PC-9 (cell line): ENCODE measurements at regions not wholly inside any gene's neighbourhood (a gene's known extent, or its start where the extent isn't known, plus 50 kb on each side); places are given as distances from the start of the nearest gene placed in this dataset.

Experiments used
- BruUV-seq: library from RNA; stranded (reverse); fragments of 400-500 nt; replicated peaks from 2 replicates; lab custom pipeline; 2021; lab: Mats Ljungman, UMichigan
- CTCF ChIA-PET: fragments of 300-600 bp; sonication (Branson Sonifier 250); formaldehyde crosslinking; loops from one replicate; lab custom pipeline; 2022; ENCODE audit warnings: antibody characterized with exemption; lab: Charles Lee
- POLR2A ChIA-PET: fragments of 300-600 bp; sonication (Branson Sonifier 250); formaldehyde crosslinking; loops from one replicate; lab custom pipeline; 2022; ENCODE audit warnings: antibody characterized with exemption; ENCODE audit not compliant: unreplicated experiment; lab: Charles Lee
- DNase-seq, 2 experiments: peaks; one replicate each; pipeline versions ENCODE4 v3.0.0 to v3.0.0-alpha.2; 2015 to 2022; ENCODE audit warnings: mixed read lengths in 1 of 2
- H2AFZ ChIP-seq: fragments of 200-600 bp; sonication (generic); 2 replicates; pipeline ENCODE4 v1.8.1; 2017; ENCODE audit warnings: antibody characterized with exemption
- H3F3A ChIP-seq: fragments of 200-600 bp; sonication (generic); 2 replicates; pipeline ENCODE4 v1.8.1; 2017; ENCODE audit warnings: antibody characterized with exemption, mild to moderate bottlenecking, low read depth; ENCODE audit not compliant: insufficient read depth
- H3K27ac ChIP-seq: fragments of 200-600 bp; sonication (generic); 2 replicates; pipeline ENCODE4 v1.6.1; 2016; ENCODE audit warnings: mixed run types
- H3K27me3 ChIP-seq: fragments of 200-600 bp; sonication (generic); 2 replicates; pipeline ENCODE4 v1.6.1; 2016; ENCODE audit warnings: low read depth, mixed run types; ENCODE audit not compliant: insufficient read depth
- H3K36me3 ChIP-seq: fragments of 200-600 bp; sonication (generic); 2 replicates; pipeline ENCODE4 v1.6.1; 2016; ENCODE audit warnings: low read depth, mixed run types
- H3K4me1 ChIP-seq: fragments of 200-600 bp; sonication (generic); replicated peaks from 2 replicates; pipeline ENCODE4 v1.6.1; 2016; ENCODE audit warnings: mixed run types; ENCODE audit not compliant: insufficient read depth
- H3K4me2 ChIP-seq: fragments of 200-600 bp; sonication (generic); 2 replicates; pipeline ENCODE4 v1.6.1; 2017; ENCODE audit warnings: mixed run types
- H3K4me3 ChIP-seq: fragments of 200-600 bp; sonication (generic); 2 replicates; pipeline ENCODE4 v1.6.1; 2016; ENCODE audit warnings: mixed run types
- H3K79me2 ChIP-seq: fragments of 200-600 bp; sonication (generic); 2 replicates; pipeline ENCODE4 v1.6.1; 2017; ENCODE audit warnings: low read depth, mixed run types
- H3K9me2 ChIP-seq: fragments of 200-600 bp; sonication (generic); 2 replicates; pipeline ENCODE4 v1.8.1; 2017; ENCODE audit warnings: mild to moderate bottlenecking; ENCODE audit not compliant: insufficient read depth
- H3K9me3 ChIP-seq: fragments of 200-600 bp; sonication (generic); 2 replicates; pipeline ENCODE4 v1.8.1; 2016; ENCODE audit warnings: low read depth; ENCODE audit not compliant: insufficient read depth
- H4K20me1 ChIP-seq: fragments of 200-600 bp; sonication (generic); 2 replicates; pipeline ENCODE4 v1.8.1; 2017; ENCODE audit not compliant: insufficient read depth
- CTCF ChIP-seq: fragments of 200-600 bp; sonication (generic); conservative IDR thresholded peaks from 2 replicates; pipeline ENCODE4 v1.6.1; 2017; ENCODE audit warnings: mixed run types, antibody characterized with exemption, mild to moderate bottlenecking, moderate library complexity
- EZH2 ChIP-seq: fragments of 200-600 bp; sonication (generic); IDR thresholded peaks from 2 replicates; pipeline ENCODE4 v1.8.0; 2017; ENCODE audit warnings: antibody characterized with exemption, low read depth
- intact Hi-C: fragments of 100-400 bp; cut with micrococcal nuclease; formaldehyde crosslinking; loops from one replicate; pipeline ENCODE4 v1.10.0; 2022; ENCODE audit not compliant: unreplicated experiment

GRCh38 chr16:48963901-48964615 is 317.6 kb downstream of the CBLN1 start:
- no peaks in the 10 kb centered on the region for H4K20me1 ChIP-seq

GRCh38 chr16:48963306-48963705 is 318.3 kb downstream of the CBLN1 start:
- TF ChIP-seq CTCF (no peak), EZH2 (no peak)
- no peak overlapping the region for H2AFZ ChIP-seq
- no peak overlapping the region for H3K4me3 ChIP-seq
- BruUV-seq, result no TSS peak
- no peaks in the 10 kb centered on the region for H3K9me2 ChIP-seq
- no peaks in the 10 kb centered on the region for H3F3A ChIP-seq
- no peaks in the 10 kb centered on the region for H3K36me3 ChIP-seq
- ChIA-PET POLR2A (no interaction called here), CTCF (no interaction called here)
- H4K20me1 ChIP-seq, result no peaks in the 10 kb centered on the region
- H3K4me1 ChIP-seq, result peaks cover 10% of the 10 kb centered on the region; the same call in 1 of the 2 replicates
- peak overlapping the region; percentile 17; the same call in 1 of the 2 replicates for H3K4me2 ChIP-seq
- no peaks in the 10 kb centered on the region for H3K27me3 ChIP-seq
- no peaks in the 10 kb centered on the region for H3K9me3 ChIP-seq
- H3K79me2 ChIP-seq, result no peaks in the 10 kb centered on the region
- H3K27ac ChIP-seq, result no peak overlapping the region
- intact Hi-C loops, result no loop called here
- peak in 1 of 2 experiments; percentile 43 for DNase-seq

More at GRCh38 chr16:48963901-48964615, 317.6 kb downstream of the CBLN1 start:
- BruUV-seq, result no TSS peak
- no peak overlapping the region for H3K4me3 ChIP-seq
- intact Hi-C loops, result no loop called here
- H3K27ac ChIP-seq, result peak overlapping the region; percentile 21; the same call in 1 of the 2 replicates
- ChIA-PET POLR2A (no interaction called here), CTCF (no interaction called here)
- no peaks in the 10 kb centered on the region for H3K27me3 ChIP-seq
- H2AFZ ChIP-seq, result no peak overlapping the region
- H3K9me3 ChIP-seq, result no peaks in the 10 kb centered on the region
- H3K79me2 ChIP-seq, result no peaks in the 10 kb centered on the region
- TF ChIP-seq CTCF, result no peak
- no peak for TF ChIP-seq EZH2
- H3K36me3 ChIP-seq, result no peaks in the 10 kb centered on the region
- peak in 1 of 2 experiments; percentile 82 for DNase-seq
- peak overlapping the region; percentile 17; the same call in 1 of the 2 replicates for H3K4me2 ChIP-seq
- no peaks in the 10 kb centered on the region for H3F3A ChIP-seq
- H3K4me1 ChIP-seq, result peaks cover 10% of the 10 kb centered on the region; the same call in 1 of the 2 replicates
- H3K9me2 ChIP-seq, result no peaks in the 10 kb centered on the region

GRCh38 chr16:48961546-48961945 is 320.1 kb downstream of the CBLN1 start:
- Histone ChIP-seq H3F3A (no peaks in the 10 kb centered on the region), H3K27ac (no peak overlapping the region), H3K9me2 (no peaks in the 10 kb centered on the region), H3K36me3 (no peaks in the 10 kb centered on the region), H3K4me1 (peaks cover 10% of the 10 kb centered on the region; the same call in 1 of the 2 replicates), H4K20me1 (no peaks in the 10 kb centered on the region), H3K79me2 (no peaks in the 10 kb centered on the region), H2AFZ (no peak overlapping the region), H3K27me3 (no peaks in the 10 kb centered on the region), H3K4me3 (no peak overlapping the region), H3K4me2 (no peak overlapping the region), H3K9me3 (no peaks in the 10 kb centered on the region)
- DNase-seq, result no peak
- ChIA-PET POLR2A (no interaction called here), CTCF (no interaction called here)
- TF ChIP-seq EZH2, result no peak
- TF ChIP-seq CTCF, result no peak
- intact Hi-C loops, result no loop called here
- no TSS peak for BruUV-seq
